ENCODE measurements at regions not wholly inside any gene's neighbourhood (a gene's known extent, or its start where the extent isn't known, plus 50 kb on each side); places are given as distances from the start of the nearest gene placed in this dataset.

- TF ChIP-seq ZNF398 (CRISPR knock-in tag; IDR thresholded peaks at IDR 0.05) (no peak), RBFOX2 (IDR thresholded peaks at IDR 0.05; ENCODE audit: low read depth, low read length) (no peak), ARID4B (CRISPR knock-in tag; IDR thresholded peaks at IDR 0.05) (no peak), TCF7L2 (IDR thresholded peaks at IDR 0.05; ENCODE audit: low read depth, low read length) (no peak), CTCF (IDR thresholded peaks at IDR 0.05 in 2 of 3, conservative IDR thresholded peaks at IDR 0.05 in 1 of 3; ENCODE audit: insufficient read depth in 2 of 3, low read depth in 1 of 3, low read length in 3 of 3) (no peak), SMAD1 (IDR thresholded peaks at IDR 0.05; ENCODE audit: low read depth, low read length, partially characterized antibody) (no peak)
Measured at GRCh38 chr7:91541641-91542040, 277.4 kb downstream of the FZD1 start.
